HG02973 (cell line): ENCODE measurements at regions not wholly inside any gene's neighbourhood (a gene's known extent, or its start where the extent isn't known, plus 50 kb on each side); places are given as distances from the start of the nearest gene placed in this dataset.
"Not testable (repeated sequence)": the region's sequence is repeated elsewhere in the genome, so short reads cannot be mapped to it uniquely, and the experiment has no call there.

ENCODE experiments used
- ATAC-seq: cut with Tn5 transposase; IDR thresholded peaks from one replicate; pipeline ENCODE4 v1.9.1; 2021; ENCODE audit warnings: moderate library complexity; ENCODE audit not compliant: unreplicated experiment

GRCh38 chr5:82584631-82585030 is 306.5 kb upstream of the RPS23 start:
- ATAC-seq, result no peak

DNA sequence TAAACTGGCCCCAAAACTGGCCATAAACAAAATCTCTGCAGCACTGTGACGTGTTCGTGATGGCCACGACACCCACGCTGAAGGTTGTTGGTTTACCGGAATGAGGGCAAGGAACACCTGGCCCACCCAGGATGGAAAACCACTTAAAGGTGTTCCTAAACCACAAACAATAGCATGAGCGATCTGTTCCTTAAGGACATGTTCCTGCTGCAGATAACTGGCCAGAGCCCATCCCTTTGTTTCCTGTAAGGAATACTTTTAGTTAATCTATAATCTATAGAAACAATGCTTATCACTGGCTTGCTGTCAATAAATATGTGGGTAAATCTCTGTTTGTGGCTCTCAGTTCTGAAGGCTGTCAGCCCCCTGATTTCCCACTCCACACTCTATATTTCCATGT is 305.2 kb upstream of the RPS23 start:
- ATAC-seq, result not testable (repeated sequence)

- ATAC-seq, result no peak
Observed at GRCh38 chr5:82564963-82565362, 286.8 kb upstream of the RPS23 start.

- ATAC-seq, result no peak
Observed at GRCh38 chr5:82563745-82564144, 285.6 kb upstream of the RPS23 start.

DNA sequence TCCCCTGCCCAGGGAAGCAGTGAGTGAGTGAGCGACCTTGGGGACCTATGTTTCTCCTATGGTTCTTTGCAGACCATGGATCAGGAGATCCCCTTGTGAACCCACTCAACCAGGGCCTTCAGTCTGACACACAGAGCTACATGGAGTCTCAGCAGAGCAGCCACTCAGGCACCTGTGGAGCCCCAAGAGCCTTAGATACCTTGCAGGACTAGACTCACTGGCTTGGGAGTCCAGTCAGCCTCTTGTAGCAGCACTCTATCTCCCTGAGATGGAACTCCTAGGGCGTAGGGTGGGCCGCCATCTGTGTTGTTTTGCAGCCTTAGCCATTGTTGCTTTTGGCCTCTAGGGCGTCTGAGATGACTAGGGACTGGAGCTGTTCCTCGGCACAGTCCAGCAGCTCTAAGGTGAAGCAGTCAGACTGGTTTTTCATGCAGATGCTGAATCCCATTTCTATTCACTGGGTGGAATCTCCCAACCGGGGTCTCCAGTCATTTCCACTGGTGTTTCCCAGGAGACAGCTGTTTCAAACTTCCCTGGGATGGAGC is 284.6 kb upstream of the RPS23 start:
- ATAC-seq, result no peak

DNA sequence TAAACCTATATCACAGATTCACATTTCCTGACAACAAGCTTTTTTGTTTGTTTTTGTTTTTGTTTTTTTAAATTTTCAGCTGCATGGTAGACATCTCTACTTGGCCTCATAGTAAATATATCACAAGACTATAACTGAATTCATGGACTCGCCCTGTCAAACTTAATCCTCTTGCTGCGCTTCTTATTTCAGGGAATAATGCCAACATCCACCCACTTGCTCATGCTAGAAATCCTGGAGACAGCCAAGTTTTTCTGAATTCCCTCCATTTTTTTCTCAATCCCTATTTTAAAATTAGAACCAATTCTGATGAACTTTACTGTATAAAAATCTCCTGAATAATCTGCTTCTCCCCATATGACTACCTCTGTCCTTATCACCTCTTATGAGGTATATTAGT is 283.6 kb upstream of the RPS23 start:
- no peak for ATAC-seq

GRCh38 chr5:82560969-82561368 is 282.8 kb upstream of the RPS23 start:
- no peak for ATAC-seq

DNA sequence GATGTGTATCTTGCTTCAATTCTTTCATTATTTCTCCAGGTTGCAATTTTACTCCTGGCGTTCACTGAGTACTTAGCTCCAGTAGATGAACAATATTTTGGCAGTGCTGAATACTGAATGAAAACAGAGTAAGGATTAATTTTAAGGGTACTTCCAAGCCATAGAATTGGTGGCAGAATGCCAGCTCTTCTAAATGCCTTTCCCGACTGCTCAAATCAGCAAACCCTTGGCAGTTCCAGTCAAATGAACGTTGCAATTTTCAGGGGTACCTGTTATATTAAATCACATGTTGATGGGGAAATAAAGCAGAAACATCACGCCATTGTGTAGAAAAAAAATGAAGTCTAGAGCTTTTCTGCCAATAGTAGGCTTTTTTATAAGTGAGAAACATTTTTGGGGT is 282.4 kb upstream of the RPS23 start:
- no peak for ATAC-seq

- no peak for ATAC-seq
Observed at GRCh38 chr5:82551840-82552385, 273.8 kb upstream of the RPS23 start.

DNA sequence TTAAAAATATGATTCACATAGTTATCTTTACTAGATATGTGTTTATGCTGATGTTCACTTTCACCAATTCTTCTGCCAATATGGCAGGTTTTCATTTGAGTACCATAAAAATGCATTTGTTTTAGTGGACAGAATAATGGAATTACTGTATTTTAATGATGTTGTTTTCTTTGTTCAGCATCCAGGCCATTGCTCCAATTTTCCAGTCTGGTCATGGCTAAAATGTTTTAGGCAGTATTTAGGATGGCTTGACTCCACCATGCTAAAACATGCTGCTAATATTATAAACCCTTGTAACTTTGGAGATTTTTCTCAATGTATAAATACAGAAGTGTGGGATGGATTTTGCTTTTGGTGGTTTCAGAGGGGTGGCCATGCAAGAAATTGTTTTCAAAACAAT is 273.0 kb upstream of the RPS23 start:
- ATAC-seq, result no peak

DNA sequence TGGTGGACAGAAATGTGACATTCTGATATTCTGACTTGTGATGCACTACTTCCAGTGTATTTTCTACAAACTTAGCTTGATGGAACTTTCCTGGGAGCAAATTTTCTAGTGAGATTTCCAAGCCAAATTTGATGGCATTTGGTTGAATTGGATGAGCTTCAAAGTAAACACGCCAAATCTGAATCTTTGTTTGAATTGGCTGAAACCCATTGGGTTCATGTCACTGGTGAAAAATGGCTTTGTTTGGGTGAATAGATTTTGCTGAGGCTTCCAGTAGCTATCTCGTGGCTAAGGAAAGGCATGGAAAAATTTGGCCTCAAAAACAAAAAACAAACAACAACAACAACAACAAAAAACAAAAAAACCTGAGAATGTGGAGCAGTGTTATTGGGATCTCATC is 271.1 kb upstream of the RPS23 start:
- no peak for ATAC-seq

DNA sequence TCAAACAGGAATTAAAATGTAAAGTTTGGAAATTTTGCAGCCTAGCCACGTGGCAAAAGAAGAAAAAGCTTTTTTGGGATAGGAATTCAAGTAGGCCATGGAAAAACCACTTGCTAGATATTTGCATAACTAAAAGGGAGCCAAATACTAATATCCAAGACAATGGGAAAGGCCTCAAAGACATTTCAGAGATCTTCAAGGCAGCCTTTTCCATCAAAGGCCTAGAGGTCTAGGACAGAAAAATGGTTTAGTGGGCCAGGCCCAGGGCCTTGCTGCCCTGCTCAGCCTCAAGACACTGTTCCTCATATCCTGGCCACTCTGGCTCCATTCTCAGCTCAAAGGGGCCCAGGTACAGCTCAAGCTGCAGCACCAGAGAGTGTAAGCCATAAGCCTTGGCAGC is 265.9 kb upstream of the RPS23 start:
- no peak for ATAC-seq

DNA sequence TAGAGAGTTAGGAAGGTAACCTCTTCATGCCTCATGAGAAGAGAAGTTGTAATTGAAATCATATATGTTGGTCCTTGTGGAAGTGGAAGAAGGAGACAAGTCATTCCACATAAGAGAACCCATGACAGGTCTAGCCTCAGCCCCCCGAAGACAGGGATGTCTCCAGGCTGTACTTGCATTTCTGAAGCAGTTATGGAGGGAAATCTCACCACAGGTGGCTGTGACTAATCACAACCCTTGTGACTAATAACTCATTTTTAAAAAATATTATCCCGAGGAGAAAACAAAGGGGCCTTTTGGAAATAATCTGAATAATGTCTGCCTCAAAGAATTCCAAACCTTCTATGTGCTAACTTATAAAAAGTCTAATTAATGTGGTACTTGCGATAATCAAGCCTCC is 262.1 kb upstream of the RPS23 start:
- ATAC-seq, result no peak

- no peak for ATAC-seq
Observed at GRCh38 chr5:82538339-82539034, 260.3 kb upstream of the RPS23 start.

DNA sequence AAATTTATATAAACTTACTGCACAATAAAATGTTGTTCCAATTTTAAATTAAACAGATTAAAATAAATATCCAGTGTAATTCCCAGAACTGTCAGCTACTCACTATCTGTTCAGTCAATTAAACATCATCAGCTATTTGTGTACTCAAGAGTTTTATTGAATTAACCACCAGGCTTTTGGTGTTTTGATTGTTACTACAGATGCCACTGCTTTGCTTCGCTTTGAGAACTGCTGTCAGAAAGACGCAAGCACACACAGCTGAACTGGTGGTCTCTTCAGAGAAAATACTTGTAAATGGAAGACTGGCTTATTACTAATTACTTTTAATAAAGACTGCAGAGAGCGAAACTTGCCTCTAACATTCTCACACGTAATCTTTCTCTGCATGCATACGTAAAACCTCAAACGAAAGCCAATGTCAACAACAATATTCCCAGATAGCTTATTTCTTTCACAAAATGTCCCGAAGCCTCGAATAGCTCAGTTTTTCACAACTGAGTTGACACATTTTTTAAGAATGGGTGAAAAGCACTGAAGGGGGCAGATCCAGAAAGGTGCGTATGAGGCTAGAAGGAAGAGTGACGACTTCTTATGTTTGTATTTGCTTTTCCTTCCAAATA is 259.6 kb upstream of the RPS23 start:
- no peak for ATAC-seq

- no peak for ATAC-seq
Observed at GRCh38 chr5:82534986-82535385, 256.8 kb upstream of the RPS23 start.

GRCh38 chr5:82532075-82532474 is 253.9 kb upstream of the RPS23 start:
- ATAC-seq, result not testable (repeated sequence)

DNA sequence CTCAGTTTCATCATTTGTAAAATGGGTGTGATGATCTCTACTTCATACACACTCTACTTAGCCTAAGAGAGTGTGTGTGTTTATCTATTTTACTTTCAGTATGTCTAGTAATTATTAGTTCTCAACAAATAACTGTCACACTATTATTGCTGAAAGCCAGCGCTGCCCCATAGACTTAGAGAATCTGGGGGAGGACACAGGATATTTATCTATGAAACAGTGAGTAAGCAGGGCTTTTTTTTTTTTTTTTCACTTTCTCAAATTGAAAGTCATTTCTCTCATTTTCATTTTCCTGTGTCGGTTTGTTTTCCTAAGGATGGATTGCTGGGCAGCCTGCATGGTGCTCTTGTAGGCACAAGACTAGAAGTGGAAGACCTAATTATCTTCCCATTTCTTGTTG is 248.4 kb upstream of the RPS23 start:
- ATAC-seq, result no peak

DNA sequence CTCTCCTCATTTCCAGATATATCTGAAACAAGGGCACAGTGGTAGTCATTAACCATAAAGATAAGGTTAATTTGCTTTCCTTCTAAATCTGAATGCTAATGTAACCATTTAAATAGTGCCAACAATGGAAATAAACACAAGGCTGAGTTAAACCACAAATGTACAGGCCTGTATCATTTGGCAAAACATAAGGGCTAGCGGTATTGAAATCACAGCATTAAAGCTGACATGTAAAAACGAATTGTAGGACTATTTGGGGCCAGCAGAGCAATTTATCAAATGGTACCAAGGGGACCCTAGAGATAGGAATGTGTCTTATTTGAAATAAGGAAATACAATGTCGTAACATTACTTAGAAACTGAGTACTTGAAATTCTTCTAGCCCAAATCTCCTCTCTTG is 247.5 kb upstream of the RPS23 start:
- no peak for ATAC-seq

GRCh38 chr5:82523633-82524032 is 245.5 kb upstream of the RPS23 start:
- no peak for ATAC-seq

GRCh38 chr5:82522897-82523296 is 244.7 kb upstream of the RPS23 start:
- no peak for ATAC-seq

DNA sequence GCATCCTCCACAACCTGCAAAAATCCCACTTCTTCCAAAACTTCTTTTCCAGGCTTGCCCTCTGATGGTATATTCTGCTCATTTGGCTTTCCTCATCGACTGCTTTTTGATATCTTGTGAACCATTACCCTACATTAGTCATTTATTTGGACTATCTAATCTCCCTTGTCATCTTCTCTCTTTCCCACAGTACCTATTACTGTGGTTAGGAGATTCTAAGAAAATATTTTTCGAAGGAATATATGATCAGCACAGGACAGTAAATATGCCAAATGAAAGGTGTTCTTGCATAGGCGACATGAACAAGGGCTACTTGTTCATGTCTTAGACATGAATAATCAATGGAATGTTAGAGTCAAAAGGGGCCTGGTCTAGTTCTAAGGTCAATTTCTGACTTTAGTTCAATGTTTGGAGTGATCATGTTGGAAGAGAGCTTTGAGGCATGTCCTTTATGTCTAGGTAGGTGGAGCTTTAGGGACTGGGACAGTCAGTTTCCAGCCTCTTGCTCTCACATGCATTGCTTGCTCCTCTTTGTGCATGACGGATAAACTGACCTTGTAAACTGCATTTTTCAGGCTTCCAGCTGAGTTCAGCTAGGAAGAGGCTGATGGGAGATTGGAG is 243.4 kb upstream of the RPS23 start:
- ATAC-seq, result no peak
